Fibroblast of mammary gland (primary cell): ENCODE measurements at regions not wholly inside any gene's neighbourhood (a gene's known extent, or its start where the extent isn't known, plus 50 kb on each side); places are given as distances from the start of the nearest gene placed in this dataset.
"Not testable (repeated sequence)": the region's sequence is repeated elsewhere in the genome, so short reads cannot be mapped to it uniquely, and the experiment has no call there.

Experiments
- DNase-seq: peaks from one replicate; pipeline ENCODE4 v3.0.0-alpha.2; 2010; ENCODE audit warnings: low read depth
- H3K4me3 ChIP-seq: 2 replicates; pipeline ENCODE4 v1.5.1; 2011; ENCODE audit warnings: low read depth, mild to moderate bottlenecking, low read length, moderate library complexity; ENCODE audit not compliant: control insufficient read depth
- TF ChIP-seq, protein P1 (sequence below): conservative IDR thresholded peaks from 2 replicates; pipeline ENCODE4 v1.5.1; 2011; ENCODE audit warnings: low read depth, low read length, inconsistent platforms; ENCODE audit not compliant: control insufficient read depth, insufficient read depth

DNA sequence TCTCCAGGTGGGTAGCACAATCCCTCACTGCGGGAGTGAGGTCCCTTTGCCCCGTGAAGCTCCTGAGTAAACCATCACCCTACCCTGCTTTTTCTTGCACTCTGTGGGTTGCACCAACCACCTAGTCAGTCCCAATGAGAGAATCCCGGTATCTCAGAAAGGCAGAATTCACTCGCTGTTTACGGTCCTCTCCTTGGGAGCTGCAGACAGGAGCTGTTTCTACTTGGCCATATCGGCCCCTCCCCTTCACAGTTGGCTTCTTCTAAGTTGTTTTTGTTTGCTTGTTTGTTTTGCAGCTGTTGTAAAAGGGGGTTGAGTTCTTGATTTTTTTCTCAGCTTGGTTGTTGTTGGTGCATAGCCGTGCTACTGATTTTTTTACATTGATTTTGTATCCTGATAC lies 237.0 kb upstream of the RASA1 start:
- H3K4me3 ChIP-seq: no peak overlapping the region
- TF ChIP-seq, protein P1, sequence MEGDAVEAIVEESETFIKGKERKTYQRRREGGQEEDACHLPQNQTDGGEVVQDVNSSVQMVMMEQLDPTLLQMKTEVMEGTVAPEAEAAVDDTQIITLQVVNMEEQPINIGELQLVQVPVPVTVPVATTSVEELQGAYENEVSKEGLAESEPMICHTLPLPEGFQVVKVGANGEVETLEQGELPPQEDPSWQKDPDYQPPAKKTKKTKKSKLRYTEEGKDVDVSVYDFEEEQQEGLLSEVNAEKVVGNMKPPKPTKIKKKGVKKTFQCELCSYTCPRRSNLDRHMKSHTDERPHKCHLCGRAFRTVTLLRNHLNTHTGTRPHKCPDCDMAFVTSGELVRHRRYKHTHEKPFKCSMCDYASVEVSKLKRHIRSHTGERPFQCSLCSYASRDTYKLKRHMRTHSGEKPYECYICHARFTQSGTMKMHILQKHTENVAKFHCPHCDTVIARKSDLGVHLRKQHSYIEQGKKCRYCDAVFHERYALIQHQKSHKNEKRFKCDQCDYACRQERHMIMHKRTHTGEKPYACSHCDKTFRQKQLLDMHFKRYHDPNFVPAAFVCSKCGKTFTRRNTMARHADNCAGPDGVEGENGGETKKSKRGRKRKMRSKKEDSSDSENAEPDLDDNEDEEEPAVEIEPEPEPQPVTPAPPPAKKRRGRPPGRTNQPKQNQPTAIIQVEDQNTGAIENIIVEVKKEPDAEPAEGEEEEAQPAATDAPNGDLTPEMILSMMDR: no peak

DNA sequence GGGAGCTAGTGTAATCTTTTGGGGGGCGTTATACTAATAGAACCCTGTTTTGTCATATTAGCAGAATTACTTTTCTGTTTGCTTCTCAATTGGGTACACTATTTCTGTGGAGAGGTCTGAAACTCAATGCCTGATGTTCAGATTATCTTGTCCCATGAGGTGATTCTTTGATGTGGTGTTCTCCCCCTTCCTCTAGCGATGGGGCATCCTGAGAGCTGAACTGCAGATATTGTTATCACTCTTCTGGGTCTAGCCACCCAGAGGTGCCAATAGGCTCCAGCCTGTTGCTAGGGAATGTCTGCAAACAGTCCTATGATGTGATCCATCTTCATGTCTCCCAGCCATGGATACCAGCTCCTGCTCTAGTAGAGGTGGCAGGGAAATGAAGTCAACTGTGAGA lies 233.1 kb upstream of the RASA1 start:
- TF ChIP-seq, protein P1: no peak
- no peak for DNase-seq
- H3K4me3 ChIP-seq: no peak overlapping the region

More for the DNA sequence above, 237.0 kb upstream of the RASA1 start:
- DNase-seq: no peak

DNA sequence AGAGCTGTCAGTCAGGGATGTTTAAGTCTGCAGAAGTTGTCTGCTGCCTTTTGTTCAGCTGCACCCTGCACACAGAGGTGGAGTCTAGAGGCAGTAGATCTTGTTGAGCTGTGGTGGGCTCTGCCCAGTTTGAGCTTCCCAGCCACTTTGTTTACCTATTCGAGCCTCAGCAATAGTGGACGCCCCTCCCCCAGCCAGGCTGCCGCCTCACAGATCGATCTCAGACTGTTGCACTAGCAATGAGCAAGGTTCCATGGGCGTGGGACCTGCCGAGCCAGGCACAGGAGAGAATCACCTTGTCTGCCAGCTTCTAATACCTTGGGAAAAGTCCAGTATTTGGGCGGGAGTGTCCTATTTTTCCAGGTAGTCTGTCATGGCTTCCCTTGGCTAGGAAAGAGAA lies 225.1 kb upstream of the RASA1 start:
- H3K4me3 ChIP-seq: no peak overlapping the region
- no peak for DNase-seq
- TF ChIP-seq, protein P1: no peak

DNA sequence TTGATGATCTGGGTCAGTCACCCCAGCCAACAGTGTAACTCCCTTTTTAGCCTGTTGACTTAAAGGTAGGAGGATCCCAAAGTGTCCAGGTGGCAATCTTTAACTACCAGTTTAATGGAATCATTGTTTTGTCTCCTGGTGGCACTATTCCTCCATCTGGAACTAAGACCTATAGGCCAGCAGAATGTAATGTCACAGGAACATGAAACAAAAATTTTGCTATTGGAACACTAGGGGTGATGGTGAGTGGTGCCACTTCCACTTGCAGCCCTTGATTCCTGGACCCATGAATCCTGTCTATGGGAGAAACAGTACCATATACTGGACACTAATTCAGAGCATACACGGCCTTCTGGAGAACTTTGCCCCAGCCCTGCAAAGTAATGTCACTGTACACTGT lies 219.5 kb upstream of the RASA1 start:
- peak; percentile 14 for DNase-seq
- no peak overlapping the region for H3K4me3 ChIP-seq
- TF ChIP-seq, protein P1: no peak

GRCh38 chr5:87049012-87049411 lies 218.7 kb upstream of the RASA1 start:
- not testable (repeated sequence) for H3K4me3 ChIP-seq, DNase-seq

- H3K4me3 ChIP-seq: no peak overlapping the region
- no peak for DNase-seq
- TF ChIP-seq, protein P1: no peak
Observed at GRCh38 chr5:87051502-87052113, 216.1 kb upstream of the RASA1 start.

- H3K4me3 ChIP-seq: no peak overlapping the region
- TF ChIP-seq, protein P1: no peak
- DNase-seq: no peak
Observed at GRCh38 chr5:87053146-87053545, 214.5 kb upstream of the RASA1 start.
